Jurkat, Clone E6-1 (cell line): ENCODE measurements at regions not wholly inside any gene's neighbourhood (a gene's known extent, or its start where the extent isn't known, plus 50 kb on each side); places are given as distances from the start of the nearest gene placed in this dataset.
"Not testable (repeated sequence)": the region's sequence is repeated elsewhere in the genome, so short reads cannot be mapped to it uniquely, and the experiment has no call there.

Source experiments
- DNase-seq: peaks from one replicate; pipeline ENCODE4 v3.0.0-alpha.2; 2011; ENCODE audit warnings: low read depth, low spot score
- H3K4me3 ChIP-seq: 2 replicates; pipeline ENCODE4 v1.5.1; 2011; ENCODE audit warnings: mild to moderate bottlenecking, low read length, control low read depth, moderate library complexity

GRCh38 chr13:105740739-105741138 is 794.7 kb downstream of the EFNB2 start:
- no peak overlapping the region for H3K4me3 ChIP-seq
- no peak for DNase-seq

GRCh38 chr13:105737688-105738087 is 797.8 kb downstream of the EFNB2 start:
- DNase-seq = no peak
- H3K4me3 ChIP-seq = no peak overlapping the region

GRCh38 chr13:105735281-105735680 is 800.2 kb downstream of the EFNB2 start:
- H3K4me3 ChIP-seq = no peak overlapping the region
- peak; percentile 24 for DNase-seq

- H3K4me3 ChIP-seq = no peak overlapping the region
- DNase-seq = no peak
Observed at GRCh38 chr13:105732806-105733529, 802.5 kb downstream of the EFNB2 start.

GRCh38 chr13:105725887-105726286 is 809.6 kb downstream of the EFNB2 start:
- no peak overlapping the region for H3K4me3 ChIP-seq
- no peak for DNase-seq

- no peak overlapping the region for H3K4me3 ChIP-seq
- DNase-seq = no peak
Observed at GRCh38 chr13:105721016-105721415, 814.4 kb downstream of the EFNB2 start.

- DNase-seq = no peak
- no peak overlapping the region for H3K4me3 ChIP-seq
Observed at GRCh38 chr13:105719859-105720258, 815.6 kb downstream of the EFNB2 start.

- no peak overlapping the region for H3K4me3 ChIP-seq
- DNase-seq = no peak
Observed at GRCh38 chr13:105709181-105709580, 826.3 kb downstream of the EFNB2 start.

GRCh38 chr13:105703843-105704242 is 831.6 kb downstream of the EFNB2 start:
- H3K4me3 ChIP-seq = no peak overlapping the region
- no peak for DNase-seq

- DNase-seq = no peak
- no peak overlapping the region for H3K4me3 ChIP-seq
Observed at GRCh38 chr13:105702441-105702840, 833.0 kb downstream of the EFNB2 start.

- H3K4me3 ChIP-seq = no peak overlapping the region
- DNase-seq = no peak
Observed at GRCh38 chr13:105692769-105693168, 842.7 kb downstream of the EFNB2 start.

- DNase-seq = no peak
- no peak overlapping the region for H3K4me3 ChIP-seq
Observed at GRCh38 chr13:105684216-105684615, 851.2 kb downstream of the EFNB2 start.

GRCh38 chr13:105679838-105680237 is 855.6 kb downstream of the EFNB2 start:
- no peak overlapping the region for H3K4me3 ChIP-seq
- no peak for DNase-seq

GRCh38 chr13:105678072-105678471 is 857.4 kb downstream of the EFNB2 start:
- no peak for DNase-seq
- no peak overlapping the region for H3K4me3 ChIP-seq

- DNase-seq = no peak
- H3K4me3 ChIP-seq = no peak overlapping the region
Observed at GRCh38 chr13:105672881-105673280, 862.6 kb downstream of the EFNB2 start.

- DNase-seq, H3K4me3 ChIP-seq: not testable (repeated sequence)
Observed at GRCh38 chr13:105671131-105671530, 864.3 kb downstream of the EFNB2 start.

GRCh38 chr13:105670179-105670990 is 865.1 kb downstream of the EFNB2 start:
- H3K4me3 ChIP-seq = no peak overlapping the region
- DNase-seq = no peak

GRCh38 chr13:105665284-105665683 is 870.2 kb downstream of the EFNB2 start:
- no peak for DNase-seq
- H3K4me3 ChIP-seq = no peak overlapping the region

GRCh38 chr13:105663182-105663581 is 872.3 kb downstream of the EFNB2 start:
- no peak overlapping the region for H3K4me3 ChIP-seq
- no peak for DNase-seq

GRCh38 chr13:105660561-105660960 is 874.9 kb downstream of the EFNB2 start:
- H3K4me3 ChIP-seq = no peak overlapping the region
- DNase-seq = peak; percentile 21

- no peak overlapping the region for H3K4me3 ChIP-seq
- DNase-seq = no peak
Observed at GRCh38 chr13:105658431-105658830, 877.0 kb downstream of the EFNB2 start.
